Endothelial cell of umbilical vein (primary cell): ENCODE measurements at regions not wholly inside any gene's neighbourhood (a gene's known extent, or its start where the extent isn't known, plus 50 kb on each side); places are given as distances from the start of the nearest gene placed in this dataset.

Experiments
- BruUV-seq: library from RNA; stranded (reverse); fragments of 400-500 nt; replicated peaks from 2 replicates; lab custom pipeline; 2021; lab: Mats Ljungman, UMichigan
- CTCF ChIA-PET: fragments of 300-600, 350-600 bp; sonication (Branson Sonifier 250); formaldehyde crosslinking; loops from one replicate; lab custom pipeline; 2021; ENCODE audit warnings: antibody characterized with exemption, inconsistent platforms; lab: Charles Lee
- POLR2A ChIA-PET: fragments of 300-600, 350-600 bp; sonication (Branson Sonifier 250); formaldehyde crosslinking; loops from one replicate; lab custom pipeline; 2021; ENCODE audit warnings: antibody characterized with exemption, inconsistent platforms; lab: Charles Lee
- DNase-seq: peaks from one replicate; pipeline ENCODE4 v3.0.0-alpha.2; 2011; ENCODE audit warnings: low read depth, low spot score
- FAIRE-seq: peaks from 2 replicates; lab custom pipeline; 2011; peaks lifted over from hg19 to GRCh38; lab: Jason Lieb, UNC
- H2AFZ ChIP-seq: 2 replicates; pipeline ENCODE4 v1.6.0; 2012; ENCODE audit warnings: low read depth, low read length, control low read depth, inconsistent platforms
- H3K27ac ChIP-seq: 2 replicates; pipeline ENCODE4 v1.5.1; 2011; ENCODE audit warnings: low read depth, mild to moderate bottlenecking, control low read depth, low read length, moderate library complexity; ENCODE audit not compliant: insufficient read depth
- H3K27me3 ChIP-seq, 2 experiments: 2 replicates each; pipeline versions ENCODE4 v1.6.0 to v1.6.1; 2011; ENCODE audit warnings: low read length in 2 of 2, mixed read lengths in 1 of 2; ENCODE audit not compliant: control insufficient read depth in 2 of 2, insufficient read depth in 2 of 2
- H3K36me3 ChIP-seq, 2 experiments: 2 replicates in 1 of 2; 3 replicates in 1 of 2; pipeline ENCODE4 v1.5.1; 2011; ENCODE audit warnings: low read length in 2 of 2, mild to moderate bottlenecking in 1 of 2, moderate library complexity in 1 of 2; ENCODE audit not compliant: control insufficient read depth in 2 of 2, insufficient read depth in 2 of 2; ENCODE audit errors: extremely low read depth in 1 of 2
- H3K4me1 ChIP-seq: 3 replicates; pipeline ENCODE4 v1.5.1; 2011; ENCODE audit warnings: mild to moderate bottlenecking, low read length; ENCODE audit not compliant: control insufficient read depth, insufficient read depth; ENCODE audit errors: extremely low read depth
- H3K4me2 ChIP-seq: 2 replicates; pipeline ENCODE4 v1.6.1; 2011; ENCODE audit warnings: low read length, control low read depth, mixed read lengths; ENCODE audit not compliant: insufficient read depth
- H3K4me3 ChIP-seq, 3 experiments: fragments of 200-600 bp in 1 of 3; sonication (generic), shearing (Covaris generic) in 1 of 3; replicated peaks in 1 of 3; 2 replicates each; pipeline ENCODE4 v1.5.1; 2011 to 2016; ENCODE audit warnings: control low read depth in 3 of 3, low read length in 3 of 3, mild to moderate bottlenecking in 2 of 3, inconsistent platforms in 1 of 3, low read depth in 1 of 3, moderate library complexity in 1 of 3; ENCODE audit not compliant: insufficient read depth in 1 of 3
- H3K79me2 ChIP-seq: 2 replicates; pipeline ENCODE4 v1.6.0; 2012; ENCODE audit warnings: low read length, inconsistent platforms; ENCODE audit not compliant: control insufficient read depth, insufficient read depth
- H3K9ac ChIP-seq: replicated peaks from 2 replicates; pipeline ENCODE3; 2011; ENCODE audit warnings: low read length, control low read depth; ENCODE audit not compliant: insufficient read depth; ENCODE audit errors: extremely low read depth
- H3K9me1 ChIP-seq: replicated peaks from 3 replicates; pipeline ENCODE4 v1.6.0; 2011; ENCODE audit warnings: mild to moderate bottlenecking, low read length; ENCODE audit not compliant: control insufficient read depth, insufficient read depth; ENCODE audit errors: extremely low read depth
- H3K9me3 ChIP-seq: replicated peaks from 2 replicates; pipeline ENCODE4 v1.5.1; 2012; ENCODE audit warnings: low read length, inconsistent platforms; ENCODE audit not compliant: control insufficient read depth, insufficient read depth
- H4K20me1 ChIP-seq: replicated peaks from 2 replicates; pipeline ENCODE3; 2011; ENCODE audit warnings: mild to moderate bottlenecking, low read length; ENCODE audit not compliant: control insufficient read depth, insufficient read depth; ENCODE audit errors: extremely low read depth
- CTCF ChIP-seq, 2 donors: IDR thresholded peaks; 1 replicate in 1 of 2; 2 replicates in 1 of 2; pipeline ENCODE4 v1.5.1; 2011; ENCODE audit warnings: low read length in 2 of 2, mild to moderate bottlenecking in 2 of 2, moderate library complexity in 2 of 2, control low read depth in 1 of 2, inconsistent platforms in 1 of 2, low read depth in 1 of 2; ENCODE audit not compliant: insufficient read depth in 1 of 2; ENCODE audit errors: extremely low read depth in 1 of 2
- EZH2 ChIP-seq: IDR thresholded peaks from 2 replicates; pipeline ENCODE4 v1.6.1; 2012; ENCODE audit warnings: borderline replicate concordance, low read depth, mild to moderate bottlenecking, moderate library complexity, low read length, inconsistent platforms; ENCODE audit not compliant: severe bottlenecking
- FOS ChIP-seq: IDR thresholded peaks from 2 replicates; pipeline ENCODE4 v1.6.1; 2011; ENCODE audit warnings: mild to moderate bottlenecking, low read length, moderate library complexity, borderline replicate concordance; ENCODE audit not compliant: insufficient read depth
- GATA2 ChIP-seq: IDR thresholded peaks from 2 replicates; pipeline ENCODE4 v1.7.0; 2011; ENCODE audit warnings: low read depth, mild to moderate bottlenecking, moderate library complexity, mixed read lengths, low read length; ENCODE audit not compliant: insufficient read length, insufficient read depth
- JUN ChIP-seq: IDR thresholded peaks from 2 replicates; pipeline ENCODE4 v1.6.1; 2011; ENCODE audit warnings: borderline replicate concordance, low read depth; ENCODE audit not compliant: insufficient read length, insufficient read depth
- MAX ChIP-seq: IDR thresholded peaks from 2 replicates; pipeline ENCODE4 v1.6.1; 2011; ENCODE audit not compliant: insufficient read depth, insufficient read length
- MYC ChIP-seq: IDR thresholded peaks from one replicate; pipeline ENCODE4 v1.6.1; 2011; ENCODE audit warnings: mild to moderate bottlenecking, low read depth, low read length
- POLR2A ChIP-seq: IDR thresholded peaks from 2 replicates; pipeline ENCODE4 v1.6.1; 2012; ENCODE audit warnings: low read depth, mild to moderate bottlenecking, control low read depth, low read length
- POLR2AphosphoS5 ChIP-seq: IDR thresholded peaks from 2 replicates; pipeline ENCODE4 v1.6.1; 2012; ENCODE audit warnings: low read depth, mild to moderate bottlenecking, control low read depth, low read length, moderate library complexity; ENCODE audit not compliant: insufficient read depth
- dilution Hi-C: fragments of 300-500 bp; cut with MboI; formaldehyde crosslinking; loops from one replicate; pipeline ENCODE4 v1.15.0; 2019; ENCODE audit warnings: low sequenced_read_pairs; ENCODE audit not compliant: extremely low pct_ligation_motif_present
- intact Hi-C: fragments of 100-400 bp; cut with micrococcal nuclease; formaldehyde crosslinking; loops from one replicate; pipeline ENCODE4 v1.10.0; 2022

DNA sequence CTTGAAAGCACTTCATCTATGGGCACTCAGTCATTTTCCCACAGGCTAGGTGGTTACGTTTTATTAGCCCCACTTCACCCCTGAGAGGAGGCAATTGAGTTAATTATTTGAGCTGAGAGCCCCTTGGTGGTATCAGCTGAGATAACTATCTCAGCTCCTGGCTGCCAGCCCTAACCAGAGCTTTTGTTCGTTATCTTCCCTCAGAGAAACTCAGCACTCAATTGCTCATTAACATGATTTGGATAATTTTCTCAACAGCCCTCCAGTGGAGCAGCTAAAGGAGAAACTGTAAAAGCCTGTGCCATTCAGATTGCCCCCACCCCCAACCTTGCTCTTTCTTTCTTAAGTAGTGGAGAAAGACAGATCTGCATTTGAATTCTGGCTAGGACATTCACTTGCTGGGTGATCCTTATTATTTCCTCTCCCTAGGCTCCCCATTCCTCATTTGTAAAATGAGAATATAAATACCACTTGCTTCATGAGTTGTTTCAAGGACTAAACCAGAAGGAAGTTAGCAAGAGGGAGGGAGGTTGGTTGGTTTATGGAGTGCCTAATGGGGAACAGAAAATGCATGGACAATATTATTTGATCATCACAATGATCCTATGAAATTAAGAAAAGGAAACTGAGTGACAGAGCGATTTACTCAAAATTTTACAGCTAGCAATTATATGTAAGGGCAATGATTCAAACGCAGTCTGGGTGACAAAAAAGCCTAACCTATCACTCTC lies 218.7 kb upstream of the FGGY start:
- dilution Hi-C loops (no loop called here), intact Hi-C loops (no loop called here)
- no peaks in the 10 kb centered on the region for H4K20me1 ChIP-seq
- H3K36me3 ChIP-seq, result no peaks in the 10 kb centered on the region
- no peaks in the 10 kb centered on the region for H3K9me1 ChIP-seq
- POLR2A ChIA-PET, result no interaction called here
- no peaks in the 10 kb centered on the region for H3K4me1 ChIP-seq
- DNase-seq, result no peak
- no peak overlapping the region for H3K4me2 ChIP-seq
- no peaks in the 10 kb centered on the region for H3K27me3 ChIP-seq
- no TSS peak for BruUV-seq
- no peak overlapping the region for H3K27ac ChIP-seq
- H3K4me3 ChIP-seq, result no peak overlapping the region
- no peak for FAIRE-seq
- H2AFZ ChIP-seq, result no peak overlapping the region
- TF ChIP-seq FOS, result no peak
- no peak for TF ChIP-seq GATA2
- TF ChIP-seq JUN, result no peak
- no peak for TF ChIP-seq POLR2A
- no peak for TF ChIP-seq POLR2AphosphoS5
- no peak for TF ChIP-seq MAX
- TF ChIP-seq MYC, result no peak
- no peak for TF ChIP-seq CTCF (IDR thresholded peaks at IDR 0.05; ENCODE audit: extremely low read depth in 1 of 2, insufficient read depth in 1 of 2, low read depth in 1 of 2, low read length in 2 of 2)
- TF ChIP-seq EZH2, result no peak
- H3K79me2 ChIP-seq, result no peaks in the 10 kb centered on the region
- no peak overlapping the region for H3K9ac ChIP-seq
- CTCF ChIA-PET, result interaction anchor here (1.7 to 2.2 kb wide), 3 partner anchors 16 to 681 kb away, joined by 5 to 14 read pairs (median 7); no protein-coding TSS in a partner anchor
- no peaks in the 10 kb centered on the region for H3K9me3 ChIP-seq
